ENCODE measurements at regions not wholly inside any gene's neighbourhood (a gene's known extent, or its start where the extent isn't known, plus 50 kb on each side); places are given as distances from the start of the nearest gene placed in this dataset.

GRCh38 chr7:116384936-116385635 lies 114.5 kb upstream of the CAV2 start:
- FAIRE-seq (no peak), ATAC-seq (peak; percentile 23; the same call in 2 of the 3 replicates), DNase-seq (ENCODE audit: extremely low read depth in 1 of 4, low spot score in 3 of 4) (no peak)
- Histone ChIP-seq H3K27me3 (ENCODE audit: control insufficient read depth in 2 of 2, insufficient read depth in 2 of 2, low read length in 2 of 2) (peaks cover 7 to 11% of the 10 kb centered on the region in 2 experiments; a peak in 3 of 5 replicates), H2AFZ (ENCODE audit: low read depth, low read length) (peak overlapping the region; percentile 6; the same call in 1 of the 2 replicates), H3K79me2 (ENCODE audit: control insufficient read depth, insufficient read depth, low read length) (no peaks in the 10 kb centered on the region), H4K20me1 (replicated peaks; ENCODE audit: control insufficient read depth, insufficient read depth, low read length) (no peaks in the 10 kb centered on the region), H3K36me3 (ENCODE audit: control insufficient read depth, insufficient read depth, low read length) (no peaks in the 10 kb centered on the region), H3K4me3 (no peak overlapping the region), H3K4me2 (ENCODE audit: insufficient read depth, low read length) (no peak overlapping the region), H3K9ac (ENCODE audit: insufficient read depth in 1 of 2, low read depth in 2 of 2, low read length in 2 of 2) (no peak overlapping the region), H3K4me1 (replicated peaks in 1 of 2; ENCODE audit: control insufficient read depth in 2 of 2, insufficient read depth in 2 of 2, low read length in 2 of 2) (no peaks in the 10 kb centered on the region), H3K9me1 (ENCODE audit: control insufficient read depth, insufficient read depth, low read length) (no peaks in the 10 kb centered on the region), H3K9me3 (replicated peaks; ENCODE audit: control insufficient read depth, insufficient read depth, low read depth, low read length) (no peaks in the 10 kb centered on the region), H3K27ac (ENCODE audit: extremely low read depth, low read depth, low read length) (no peak overlapping the region)
- BruUV-seq (replicated peaks), result no TSS peak
- intact Hi-C loops (cut with micrococcal nuclease) (no loop called here), in situ Hi-C loops (cut with MboI) (no loop called here)
- CTCF ChIA-PET (ENCODE audit: low intra/inter-chr PET ratio), result no interaction called here
- WGBS (ENCODE audit: insufficient coverage, low coverage, missing lambda C conversion rate), result 6% methylated on average over 5 of the region's 5 CpGs
- POLR2A ChIA-PET, result interaction anchor here (0.7 kb wide), 1 partner anchor 19 kb away, joined by 3 read pairs; no protein-coding TSS in a partner anchor
- no peak for TF ChIP-seq LEF1 (IDR thresholded peaks at IDR 0.05)
- TF ChIP-seq TFAP4 (CRISPR knock-in tag; IDR thresholded peaks at IDR 0.05; ENCODE audit: borderline replicate concordance), result no peak
- TF ChIP-seq ILK (tag; IDR thresholded peaks at IDR 0.05; ENCODE audit: borderline replicate concordance, low read depth), result no peak
- no peak for TF ChIP-seq ZBTB2 (IDR thresholded peaks at IDR 0.05)
- TF ChIP-seq NRF1 (conservative IDR thresholded peaks at IDR 0.05 in 1 of 2, IDR thresholded peaks at IDR 0.05 in 1 of 2), result no peak
- no peak for TF ChIP-seq MBD1 (CRISPR knock-in tag; IDR thresholded peaks at IDR 0.05)
- no peak for TF ChIP-seq ZNF592 (IDR thresholded peaks at IDR 0.05)
- TF ChIP-seq NCOA1 (IDR thresholded peaks at IDR 0.05; ENCODE audit: low read depth), result no peak
- no peak for TF ChIP-seq PKNOX1 (IDR thresholded peaks at IDR 0.05)
- no peak for TF ChIP-seq ARID3B (CRISPR knock-in tag; IDR thresholded peaks at IDR 0.05; ENCODE audit: borderline replicate concordance)

All from K562 (cell line).